ENCODE measurements at regions not wholly inside any gene's neighbourhood (a gene's known extent, or its start where the extent isn't known, plus 50 kb on each side); places are given as distances from the start of the nearest gene placed in this dataset.

- Histone ChIP-seq H3K4me1 (ENCODE audit: control insufficient read depth, insufficient read depth, low read depth, low read length) (peaks cover 8% of the 10 kb centered on the region), H2BK5ac (ENCODE audit: low read depth, low read length, poor library complexity, severe bottlenecking) (peak overlapping the region; percentile 78), H3K27me3 (ENCODE audit: control insufficient read depth in 1 of 2, insufficient read depth in 1 of 2, low read length in 2 of 2) (no peaks in the 10 kb centered on the region), H4K91ac (ENCODE audit: low read length) (peak overlapping the region; percentile 4), H3K9me3 (ENCODE audit: control insufficient read depth, low read length) (no peaks in the 10 kb centered on the region), H2AK5ac (ENCODE audit: low read length, severe bottlenecking) (peak overlapping the region; percentile 98), H2BK12ac (ENCODE audit: low read length in 2 of 2) (peak overlapping the region; percentile 28 to 51), H3K36me3 (ENCODE audit: control insufficient read depth in 1 of 2, insufficient read depth in 2 of 2, low read depth in 1 of 2, low read length in 2 of 2) (no peaks in the 10 kb centered on the region), H3K27ac (ENCODE audit: low read length, poor library complexity, severe bottlenecking) (peak overlapping the region; percentile 94), H3K4me3 (ENCODE audit: insufficient read depth in 1 of 2, low read depth in 1 of 2, low read length in 2 of 2) (no peak overlapping the region), H3K14ac (ENCODE audit: low read length in 2 of 2) (no peak overlapping the region), H3K4me2 (ENCODE audit: low read length, poor library complexity, severe bottlenecking) (no peak overlapping the region), H2BK15ac (ENCODE audit: low read depth, poor library complexity, severe bottlenecking) (no peak overlapping the region), H4K8ac (ENCODE audit: low read length) (no peak overlapping the region), H3K9ac (ENCODE audit: low read length) (no peak overlapping the region), H3K4ac (ENCODE audit: low read depth in 1 of 2, low read length in 2 of 2) (peak overlapping the region; percentile 57 to 82), H3K23ac (ENCODE audit: low read length in 2 of 2) (no peak overlapping the region), H3K18ac (ENCODE audit: low read depth in 1 of 2, low read length in 2 of 2) (peak overlapping the region; percentile 79 to 95), H2AFZ (ENCODE audit: low read depth, low read length) (no peak overlapping the region), H2BK120ac (ENCODE audit: low read depth, low read length) (no peak overlapping the region), H3K79me1 (replicated peaks; ENCODE audit: low read length, poor library complexity, severe bottlenecking) (no peaks in the 10 kb centered on the region)
- DNase-seq: peak; percentile 93
- 4% methylated on average over 5 of the region's 6 CpGs for WGBS
These were observed 262.5 kb upstream of the LRTM1 start for GRCh38 chr3:55190331-55190730.

GRCh38 chr3:55189359-55189801, 261.5 kb upstream of the LRTM1 start:
- Histone ChIP-seq H3K9ac (ENCODE audit: low read length) (no peak overlapping the region), H3K4me2 (ENCODE audit: low read length, poor library complexity, severe bottlenecking) (no peak overlapping the region), H4K8ac (ENCODE audit: low read length) (peak overlapping the region; percentile 96), H2BK15ac (ENCODE audit: low read depth, poor library complexity, severe bottlenecking) (peak overlapping the region; percentile 80), H3K9me3 (ENCODE audit: control insufficient read depth, low read length) (no peaks in the 10 kb centered on the region), H3K4me1 (ENCODE audit: control insufficient read depth, insufficient read depth, low read depth, low read length) (peaks cover 8% of the 10 kb centered on the region), H2BK120ac (ENCODE audit: low read depth, low read length) (peak overlapping the region; percentile 95), H4K91ac (ENCODE audit: low read length) (peak overlapping the region; percentile 98), H3K27ac (ENCODE audit: low read length, poor library complexity, severe bottlenecking) (peak overlapping the region; percentile 85), H3K4me3 (ENCODE audit: insufficient read depth in 1 of 2, low read depth in 1 of 2, low read length in 2 of 2) (peak overlapping the region in 1 of 2 experiments; percentile 17), H3K18ac (ENCODE audit: low read depth in 1 of 2, low read length in 2 of 2) (peak overlapping the region; percentile 91 to 98), H3K79me1 (replicated peaks; ENCODE audit: low read length, poor library complexity, severe bottlenecking) (no peaks in the 10 kb centered on the region), H3K4ac (ENCODE audit: low read depth in 1 of 2, low read length in 2 of 2) (peak overlapping the region; percentile 72 to 93), H2AK5ac (ENCODE audit: low read length, severe bottlenecking) (peak overlapping the region; percentile 86), H3K14ac (ENCODE audit: low read length in 2 of 2) (no peak overlapping the region), H2BK12ac (ENCODE audit: low read length in 2 of 2) (peak overlapping the region; percentile 96), H3K36me3 (ENCODE audit: control insufficient read depth in 1 of 2, insufficient read depth in 2 of 2, low read depth in 1 of 2, low read length in 2 of 2) (no peaks in the 10 kb centered on the region), H2BK5ac (ENCODE audit: low read depth, low read length, poor library complexity, severe bottlenecking) (peak overlapping the region; percentile 53), H3K23ac (ENCODE audit: low read length in 2 of 2) (no peak overlapping the region), H2AFZ (ENCODE audit: low read depth, low read length) (no peak overlapping the region), H3K27me3 (ENCODE audit: control insufficient read depth in 1 of 2, insufficient read depth in 1 of 2, low read length in 2 of 2) (no peaks in the 10 kb centered on the region)
- peak; percentile 96 for DNase-seq
- WGBS: 0% methylated on average over 5 of the region's 5 CpGs

DNA sequence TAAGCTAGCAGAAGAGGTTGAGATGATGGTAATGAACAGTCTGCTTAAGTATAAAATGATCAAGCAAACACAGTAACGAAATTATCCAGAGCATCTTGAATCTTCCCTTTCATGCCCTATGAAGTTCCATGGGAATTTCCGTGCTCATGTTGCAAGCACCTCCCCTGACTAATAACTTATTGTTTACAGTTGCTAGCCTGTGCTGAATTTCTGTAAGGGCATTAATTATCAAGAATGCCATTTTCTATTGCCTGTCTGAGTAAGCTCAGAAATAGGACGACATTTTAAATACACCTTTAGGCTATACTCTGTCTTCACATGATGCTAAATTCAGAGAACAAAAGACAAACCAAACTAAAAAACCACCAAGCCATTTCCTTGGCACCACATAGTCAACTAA, 257.5 kb upstream of the LRTM1 start:
- 25% methylated on average over 2 of the region's 3 CpGs for WGBS
- Histone ChIP-seq H3K27me3 (ENCODE audit: control insufficient read depth in 1 of 2, insufficient read depth in 1 of 2, low read length in 2 of 2) (no peaks in the 10 kb centered on the region), H3K4me1 (ENCODE audit: control insufficient read depth, insufficient read depth, low read depth, low read length) (peaks cover 5% of the 10 kb centered on the region), H2AFZ (ENCODE audit: low read depth, low read length) (no peak overlapping the region), H2BK120ac (ENCODE audit: low read depth, low read length) (peak overlapping the region; percentile 19), H3K18ac (ENCODE audit: low read depth in 1 of 2, low read length in 2 of 2) (no peak overlapping the region), H2BK12ac (ENCODE audit: low read length in 2 of 2) (no peak overlapping the region), H3K27ac (ENCODE audit: low read length, poor library complexity, severe bottlenecking) (no peak overlapping the region), H2AK5ac (ENCODE audit: low read length, severe bottlenecking) (no peak overlapping the region), H4K91ac (ENCODE audit: low read length) (no peak overlapping the region), H3K9me3 (ENCODE audit: control insufficient read depth, low read length) (no peaks in the 10 kb centered on the region), H2BK15ac (ENCODE audit: low read depth, poor library complexity, severe bottlenecking) (no peak overlapping the region), H3K36me3 (ENCODE audit: control insufficient read depth in 1 of 2, insufficient read depth in 2 of 2, low read depth in 1 of 2, low read length in 2 of 2) (no peaks in the 10 kb centered on the region), H3K14ac (ENCODE audit: low read length in 2 of 2) (no peak overlapping the region), H3K4me2 (ENCODE audit: low read length, poor library complexity, severe bottlenecking) (no peak overlapping the region), H4K8ac (ENCODE audit: low read length) (no peak overlapping the region), H2BK5ac (ENCODE audit: low read depth, low read length, poor library complexity, severe bottlenecking) (no peak overlapping the region), H3K79me1 (replicated peaks; ENCODE audit: low read length, poor library complexity, severe bottlenecking) (no peaks in the 10 kb centered on the region), H3K9ac (ENCODE audit: low read length) (no peak overlapping the region), H3K4ac (ENCODE audit: low read depth in 1 of 2, low read length in 2 of 2) (no peak overlapping the region), H3K23ac (ENCODE audit: low read length in 2 of 2) (no peak overlapping the region), H3K4me3 (ENCODE audit: insufficient read depth in 1 of 2, low read depth in 1 of 2, low read length in 2 of 2) (no peak overlapping the region)
- peak; percentile 96 for DNase-seq

- Histone ChIP-seq H3K4ac (ENCODE audit: low read depth in 1 of 2, low read length in 2 of 2) (peak overlapping the region; percentile 1 to 21), H2BK15ac (ENCODE audit: low read depth, poor library complexity, severe bottlenecking) (peak overlapping the region; percentile 65), H2BK120ac (ENCODE audit: low read depth, low read length) (no peak overlapping the region), H3K27me3 (ENCODE audit: control insufficient read depth in 1 of 2, insufficient read depth in 1 of 2, low read length in 2 of 2) (no peaks in the 10 kb centered on the region), H4K91ac (ENCODE audit: low read length) (peak overlapping the region; percentile 41), H2BK12ac (ENCODE audit: low read length in 2 of 2) (peak overlapping the region; percentile 86 to 90), H3K23ac (ENCODE audit: low read length in 2 of 2) (peak overlapping the region in 1 of 2 experiments; percentile 56), H3K79me1 (replicated peaks; ENCODE audit: low read length, poor library complexity, severe bottlenecking) (no peaks in the 10 kb centered on the region), H3K4me1 (ENCODE audit: control insufficient read depth, insufficient read depth, low read depth, low read length) (no peaks in the 10 kb centered on the region), H3K14ac (ENCODE audit: low read length in 2 of 2) (no peak overlapping the region), H3K4me2 (ENCODE audit: low read length, poor library complexity, severe bottlenecking) (no peak overlapping the region), H2AK5ac (ENCODE audit: low read length, severe bottlenecking) (no peak overlapping the region), H4K8ac (ENCODE audit: low read length) (peak overlapping the region; percentile 36), H2BK5ac (ENCODE audit: low read depth, low read length, poor library complexity, severe bottlenecking) (no peak overlapping the region), H3K4me3 (ENCODE audit: insufficient read depth in 1 of 2, low read depth in 1 of 2, low read length in 2 of 2) (no peak overlapping the region), H3K9me3 (ENCODE audit: control insufficient read depth, low read length) (no peaks in the 10 kb centered on the region), H3K18ac (ENCODE audit: low read depth in 1 of 2, low read length in 2 of 2) (peak overlapping the region; percentile 24 to 91), H2AFZ (ENCODE audit: low read depth, low read length) (no peak overlapping the region), H3K9ac (ENCODE audit: low read length) (no peak overlapping the region), H3K27ac (ENCODE audit: low read length, poor library complexity, severe bottlenecking) (no peak overlapping the region), H3K36me3 (ENCODE audit: control insufficient read depth in 1 of 2, insufficient read depth in 2 of 2, low read depth in 1 of 2, low read length in 2 of 2) (no peaks in the 10 kb centered on the region)
- no peak for DNase-seq
These were observed 255.3 kb upstream of the LRTM1 start for GRCh38 chr3:55183201-55183600.

Data from mesenchymal stem cell (in vitro differentiated cells and primary cell).